GM19397 (cell line): ENCODE measurements at regions not wholly inside any gene's neighbourhood (a gene's known extent, or its start where the extent isn't known, plus 50 kb on each side); places are given as distances from the start of the nearest gene placed in this dataset.

Source experiments
- ATAC-seq: cut with Tn5 transposase; IDR thresholded peaks from one replicate; pipeline ENCODE4 v1.9.1; 2021; ENCODE audit warnings: mild to moderate bottlenecking, moderate library complexity; ENCODE audit not compliant: unreplicated experiment

- no peak for ATAC-seq
Observed at GRCh38 chr7:11290863-11291262, 317.2 kb downstream of the PHF14 start.

- no peak for ATAC-seq
Observed at GRCh38 chr7:11294218-11294617, 320.5 kb downstream of the PHF14 start.

DNA sequence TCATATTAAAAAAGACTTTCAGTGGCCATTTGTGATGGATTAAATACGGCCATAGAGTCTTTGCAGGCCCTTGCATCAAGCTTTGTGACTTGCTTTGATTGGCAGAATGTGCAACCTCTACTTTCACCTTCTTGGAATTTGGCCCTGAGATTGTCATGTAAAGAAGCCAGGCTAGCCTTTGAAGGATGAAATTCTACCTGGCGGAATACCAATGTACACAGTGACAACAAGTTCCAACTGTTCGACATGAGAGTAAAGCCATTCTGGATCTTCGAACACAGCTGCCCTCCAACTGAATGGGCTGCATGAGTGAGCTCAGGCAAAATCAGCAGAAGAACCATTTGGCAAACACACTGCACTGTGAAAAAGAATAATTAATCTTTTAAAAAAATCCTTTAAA lies 321.3 kb downstream of the PHF14 start:
- ATAC-seq: no peak

DNA sequence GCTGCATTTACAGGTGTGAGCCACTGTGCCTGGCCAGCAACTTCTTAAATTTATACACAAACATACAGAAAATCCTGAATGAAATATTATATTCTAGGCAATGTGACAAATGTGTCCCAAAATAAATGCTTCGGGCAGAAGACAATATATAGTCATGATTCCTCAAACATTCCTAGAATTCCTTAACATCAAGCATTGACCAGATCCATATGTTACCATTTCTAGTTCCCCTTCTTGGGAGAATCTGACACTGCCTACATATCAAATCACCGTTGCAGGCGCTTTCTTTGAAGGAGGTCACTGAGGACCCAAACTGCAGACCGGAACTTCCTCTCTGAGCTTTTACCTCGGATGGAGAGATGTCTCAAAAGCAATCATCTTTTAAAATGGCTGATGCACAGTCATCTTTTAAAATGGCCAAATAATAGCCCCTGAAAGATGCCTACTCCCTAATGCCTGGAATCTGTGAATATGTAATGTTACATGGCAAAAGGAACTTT lies 323.5 kb downstream of the PHF14 start:
- ATAC-seq: no peak

DNA sequence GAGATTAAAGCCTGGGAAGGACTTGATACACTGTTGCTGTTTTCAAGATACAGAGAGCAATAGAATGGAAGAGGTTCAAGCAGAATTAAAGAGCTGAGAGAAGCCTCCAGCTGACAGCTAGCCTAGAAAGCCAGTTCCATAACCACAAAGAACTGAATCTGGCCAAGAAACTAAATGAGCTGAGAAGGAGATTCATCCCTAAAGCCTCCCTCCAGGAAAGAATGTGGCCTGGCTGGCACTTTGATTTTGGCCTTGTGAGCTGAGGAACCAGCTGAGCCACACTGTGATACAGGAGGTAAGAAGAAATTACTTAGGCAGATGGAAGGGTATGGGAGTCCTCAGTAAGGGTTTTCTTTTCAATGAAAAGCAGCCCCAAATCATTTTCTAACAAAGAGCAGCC lies 324.1 kb downstream of the PHF14 start:
- no peak for ATAC-seq

GRCh38 chr7:11298220-11298619 lies 324.5 kb downstream of the PHF14 start:
- ATAC-seq: no peak

- ATAC-seq: no peak
Observed at GRCh38 chr7:11300241-11300640, 326.6 kb downstream of the PHF14 start.

- no peak for ATAC-seq
Observed at GRCh38 chr7:11302121-11302520, 328.4 kb downstream of the PHF14 start.

GRCh38 chr7:11313801-11314200 lies 340.1 kb downstream of the PHF14 start:
- no peak for ATAC-seq

DNA sequence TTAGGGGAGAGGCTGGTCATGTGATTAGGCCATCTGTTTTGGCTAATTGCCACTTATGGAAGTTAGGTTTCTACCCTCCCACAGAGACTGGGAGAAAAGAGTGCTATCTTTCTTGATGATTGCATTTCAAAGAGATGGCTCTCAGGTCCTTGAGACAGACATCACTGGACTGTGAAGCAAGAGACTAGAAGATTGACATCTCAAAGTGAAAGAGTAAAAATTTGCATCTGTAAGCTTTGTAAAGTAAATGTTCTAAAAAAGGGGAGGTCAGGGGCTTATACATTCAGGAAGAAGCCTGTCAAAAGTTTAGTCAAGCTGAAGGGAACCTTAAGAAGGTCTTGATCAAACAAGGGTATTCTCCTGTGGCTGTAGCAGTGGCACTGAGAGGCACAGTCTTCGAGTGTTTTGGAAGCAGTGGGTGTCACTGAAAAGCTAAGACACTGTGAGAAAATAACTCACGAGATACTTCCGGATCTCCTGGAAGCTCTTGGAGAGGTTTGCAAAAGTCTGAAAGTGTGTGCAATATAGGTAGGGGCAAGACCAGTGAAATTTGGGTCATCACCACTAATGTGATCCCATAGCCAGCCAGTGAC lies 342.1 kb downstream of the PHF14 start:
- peak; percentile 61 for ATAC-seq

DNA sequence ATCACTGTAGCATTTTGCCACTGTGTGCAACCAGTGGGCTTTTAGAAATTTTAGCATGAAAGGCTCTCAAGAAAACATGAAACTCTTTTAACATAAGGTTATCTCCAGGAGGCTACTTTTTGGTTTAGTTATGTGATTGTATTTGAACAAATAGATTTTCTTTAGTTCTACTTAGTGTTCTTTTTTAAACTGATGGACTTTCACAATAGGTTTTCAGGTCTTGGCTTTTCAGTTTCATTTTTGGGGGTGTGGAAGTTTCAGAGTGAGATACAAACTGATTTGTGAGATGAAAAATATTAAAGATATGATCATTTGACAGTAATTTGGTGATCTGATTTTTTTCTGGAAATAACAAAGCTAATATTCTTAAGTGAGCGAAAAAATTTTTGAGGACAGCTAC lies 344.1 kb downstream of the PHF14 start:
- ATAC-seq: no peak

GRCh38 chr7:11319491-11320274 lies 346.0 kb downstream of the PHF14 start:
- ATAC-seq: no peak
